ENCODE measurements at regions not wholly inside any gene's neighbourhood (a gene's known extent, or its start where the extent isn't known, plus 50 kb on each side); places are given as distances from the start of the nearest gene placed in this dataset.

- TF ChIP-seq CTCF (IDR thresholded peaks at IDR 0.05): no peak
- TF ChIP-seq POLR2A (IDR thresholded peaks at IDR 0.05): no peak
Observed at GRCh38 chr2:168304024-168304681, 56.8 kb upstream of the STK39 start.
